Hepatocyte (in vitro differentiated cells): ENCODE measurements at regions not wholly inside any gene's neighbourhood (a gene's known extent, or its start where the extent isn't known, plus 50 kb on each side); places are given as distances from the start of the nearest gene placed in this dataset.

Experiments
- DNase-seq: peaks from one replicate; pipeline ENCODE4 v3.0.0-alpha.2; 2016; ENCODE audit warnings: low spot score
- H2AFZ ChIP-seq: fragments of 200-600 bp; sonication (generic); 2 replicates; pipeline ENCODE4 v1.6.0; 2016; ENCODE audit warnings: antibody characterized with exemption, mild to moderate bottlenecking
- H3K27ac ChIP-seq: fragments of 200-600 bp; sonication (generic); 2 replicates; pipeline ENCODE4 v1.5.1; 2016; ENCODE audit warnings: mild to moderate bottlenecking
- H3K27me3 ChIP-seq: fragments of 200-600 bp; sonication (generic); 2 replicates; pipeline ENCODE4 v1.6.1; 2016
- H3K36me3 ChIP-seq: fragments of 200-600 bp; sonication (generic); replicated peaks from 2 replicates; pipeline ENCODE4 v1.5.1; 2016; ENCODE audit warnings: low read depth; ENCODE audit not compliant: insufficient read depth
- H3K4me1 ChIP-seq: fragments of 200-600 bp; sonication (generic); 2 replicates; pipeline ENCODE4 v1.5.1; 2016; ENCODE audit warnings: mild to moderate bottlenecking, moderate library complexity; ENCODE audit not compliant: insufficient read depth
- H3K4me2 ChIP-seq: fragments of 200-600 bp; sonication (generic); 2 replicates; pipeline ENCODE4 v1.6.0; 2016
- H3K4me3 ChIP-seq: fragments of 200-600 bp; sonication (generic); 2 replicates; pipeline ENCODE4 v1.5.1; 2016; ENCODE audit warnings: mild to moderate bottlenecking
- H3K79me2 ChIP-seq: fragments of 200-600 bp; sonication (generic); 2 replicates; pipeline ENCODE4 v1.6.0; 2017; ENCODE audit warnings: mild to moderate bottlenecking
- H3K9me2 ChIP-seq: fragments of 200-600 bp; sonication (generic); replicated peaks from 2 replicates; pipeline ENCODE4 v1.6.0; 2017; ENCODE audit warnings: mild to moderate bottlenecking; ENCODE audit not compliant: insufficient read depth
- H3K9me3 ChIP-seq: fragments of 200-600 bp; sonication (generic); 2 replicates; pipeline ENCODE4 v1.5.1; 2016; ENCODE audit warnings: low read depth, mild to moderate bottlenecking
- H4K20me1 ChIP-seq: fragments of 200-600 bp; sonication (generic); 2 replicates; pipeline ENCODE4 v1.6.0; 2016; ENCODE audit warnings: mild to moderate bottlenecking; ENCODE audit not compliant: insufficient read depth, poor library complexity, severe bottlenecking
- CTCF ChIP-seq: fragments of 200-600 bp; sonication (generic); IDR thresholded peaks from 2 replicates; pipeline ENCODE4 v1.5.1; 2016; ENCODE audit warnings: antibody characterized with exemption, mild to moderate bottlenecking; ENCODE audit not compliant: poor library complexity
- EZH2 ChIP-seq: fragments of 200-600 bp; sonication (generic); IDR thresholded peaks from 2 replicates; pipeline ENCODE4 v1.6.1; 2016; ENCODE audit warnings: antibody characterized with exemption, mild to moderate bottlenecking, borderline replicate concordance
- EZH2phosphoT487 ChIP-seq: fragments of 200-600 bp; sonication (generic); IDR thresholded peaks from one replicate; pipeline ENCODE4 v1.6.1; 2018; ENCODE audit warnings: antibody characterized with exemption, mild to moderate bottlenecking, low read depth, moderate library complexity; ENCODE audit not compliant: unreplicated experiment, severe bottlenecking

- Histone ChIP-seq H3K36me3 (no peaks in the 10 kb centered on the region), H3K9me2 (no peaks in the 10 kb centered on the region), H4K20me1 (no peaks in the 10 kb centered on the region), H2AFZ (no peak overlapping the region), H3K4me2 (no peak overlapping the region), H3K4me3 (no peak overlapping the region), H3K79me2 (no peaks in the 10 kb centered on the region), H3K27me3 (no peaks in the 10 kb centered on the region), H3K9me3 (no peaks in the 10 kb centered on the region), H3K27ac (no peak overlapping the region), H3K4me1 (no peaks in the 10 kb centered on the region)
- TF ChIP-seq EZH2 = no peak
- TF ChIP-seq CTCF = no peak
- no peak for TF ChIP-seq EZH2phosphoT487
- no peak for DNase-seq
These were observed 732.9 kb downstream of the RWDD3 start for GRCh38 chr1:95966866-95967265.

GRCh38 chr1:95974586-95974985, 740.6 kb downstream of the RWDD3 start:
- Histone ChIP-seq H4K20me1 (no peaks in the 10 kb centered on the region), H3K27ac (no peak overlapping the region), H3K4me3 (no peak overlapping the region), H2AFZ (no peak overlapping the region), H3K9me3 (no peaks in the 10 kb centered on the region), H3K4me2 (no peak overlapping the region), H3K27me3 (no peaks in the 10 kb centered on the region), H3K9me2 (no peaks in the 10 kb centered on the region), H3K4me1 (no peaks in the 10 kb centered on the region), H3K79me2 (no peaks in the 10 kb centered on the region), H3K36me3 (no peaks in the 10 kb centered on the region)
- no peak for DNase-seq
- no peak for TF ChIP-seq EZH2phosphoT487
- no peak for TF ChIP-seq CTCF
- TF ChIP-seq EZH2 = no peak

- no peak overlapping the region for H2AFZ ChIP-seq
- H3K9me3 ChIP-seq = no peaks in the 10 kb centered on the region
- H3K79me2 ChIP-seq = no peaks in the 10 kb centered on the region
- no peak overlapping the region for H3K27ac ChIP-seq
- no peak overlapping the region for H3K4me3 ChIP-seq
- DNase-seq = no peak
- no peaks in the 10 kb centered on the region for H3K4me1 ChIP-seq
- no peaks in the 10 kb centered on the region for H4K20me1 ChIP-seq
- no peaks in the 10 kb centered on the region for H3K36me3 ChIP-seq
- H3K9me2 ChIP-seq = no peaks in the 10 kb centered on the region
- TF ChIP-seq EZH2phosphoT487 (no peak), CTCF (no peak), EZH2 (no peak)
- no peak overlapping the region for H3K4me2 ChIP-seq
- no peaks in the 10 kb centered on the region for H3K27me3 ChIP-seq
These were observed 738.9 kb upstream of the PTBP2 start for GRCh38 chr1:95982711-95983110.

GRCh38 chr1:95983831-95984230, 737.8 kb upstream of the PTBP2 start:
- no peak overlapping the region for H3K27ac ChIP-seq
- no peaks in the 10 kb centered on the region for H3K4me1 ChIP-seq
- no peaks in the 10 kb centered on the region for H3K27me3 ChIP-seq
- DNase-seq = no peak
- H3K9me3 ChIP-seq = no peaks in the 10 kb centered on the region
- H3K36me3 ChIP-seq = no peaks in the 10 kb centered on the region
- no peak overlapping the region for H2AFZ ChIP-seq
- no peaks in the 10 kb centered on the region for H3K79me2 ChIP-seq
- H4K20me1 ChIP-seq = no peaks in the 10 kb centered on the region
- TF ChIP-seq EZH2 = no peak
- no peak for TF ChIP-seq CTCF
- no peak for TF ChIP-seq EZH2phosphoT487
- no peaks in the 10 kb centered on the region for H3K9me2 ChIP-seq
- no peak overlapping the region for H3K4me2 ChIP-seq
- H3K4me3 ChIP-seq = no peak overlapping the region
